Large intestine (tissue), 3 donors: ENCODE measurements at regions not wholly inside any gene's neighbourhood (a gene's known extent, or its start where the extent isn't known, plus 50 kb on each side); places are given as distances from the start of the nearest gene placed in this dataset.

Source experiments
- DNase-seq, 2 donors: peaks; one replicate each; pipeline versions ENCODE4 v3.0.0 to v3.0.0-alpha.2; 2013
- H3K27ac ChIP-seq: one replicate; pipeline ENCODE4 v1.5.1; 2013; ENCODE audit warnings: low read length
- H3K27me3 ChIP-seq: 2 replicates; pipeline ENCODE4 v1.6.1; 2013; ENCODE audit warnings: low read length; ENCODE audit not compliant: control insufficient read depth, insufficient read depth
- H3K36me3 ChIP-seq: 2 replicates; pipeline ENCODE4 v1.6.1; 2013; ENCODE audit warnings: low read length; ENCODE audit not compliant: control insufficient read depth, insufficient read depth
- H3K4me1 ChIP-seq: one replicate; pipeline ENCODE4 v1.6.1; 2013; ENCODE audit warnings: low read length; ENCODE audit not compliant: control insufficient read depth, insufficient read depth
- H3K4me3 ChIP-seq: one replicate; pipeline ENCODE4 v1.5.1; 2013; ENCODE audit warnings: low read length
- H3K9me3 ChIP-seq: one replicate; pipeline ENCODE4 v1.6.1; 2013; ENCODE audit warnings: mild to moderate bottlenecking, low read depth, low read length, moderate library complexity; ENCODE audit not compliant: control insufficient read depth
- WGBS: methylation state at CpG from one replicate; pipeline ENCODE4 v1.1.5; 2013; ENCODE audit warnings: low lambda C conversion rate; ENCODE audit not compliant: insufficient coverage; 5-methylcytosine and 5-hydroxymethylcytosine counted together

GRCh38 chr11:32313477-32313876 lies 121.9 kb downstream of the WT1 start:
- DNase-seq = no peak
- H3K36me3 ChIP-seq = no peaks in the 10 kb centered on the region
- no peak overlapping the region for H3K4me3 ChIP-seq
- no peaks in the 10 kb centered on the region for H3K4me1 ChIP-seq
- WGBS = 80% methylated on average over 1 of the region's 6 CpGs
- H3K9me3 ChIP-seq = no peaks in the 10 kb centered on the region
- H3K27ac ChIP-seq = no peak overlapping the region
- H3K27me3 ChIP-seq = peaks cover 6% of the 10 kb centered on the region

GRCh38 chr11:32315121-32315520 lies 120.2 kb downstream of the WT1 start:
- peaks cover 6% of the 10 kb centered on the region for H3K27me3 ChIP-seq
- H3K27ac ChIP-seq = no peak overlapping the region
- WGBS = no CpG with 5 or more reads among the region's 4 CpGs
- no peak for DNase-seq
- no peak overlapping the region for H3K4me3 ChIP-seq
- H3K9me3 ChIP-seq = no peaks in the 10 kb centered on the region
- H3K36me3 ChIP-seq = no peaks in the 10 kb centered on the region
- H3K4me1 ChIP-seq = no peaks in the 10 kb centered on the region

GRCh38 chr11:32316232-32316631 lies 119.1 kb downstream of the WT1 start:
- H3K27me3 ChIP-seq = peaks cover 6% of the 10 kb centered on the region
- no peaks in the 10 kb centered on the region for H3K36me3 ChIP-seq
- H3K4me1 ChIP-seq = no peaks in the 10 kb centered on the region
- no peak overlapping the region for H3K27ac ChIP-seq
- WGBS = no CpG with 5 or more reads among the region's 3 CpGs
- H3K9me3 ChIP-seq = no peaks in the 10 kb centered on the region
- no peak overlapping the region for H3K4me3 ChIP-seq
- DNase-seq = no peak

- Histone ChIP-seq H3K36me3 (no peaks in the 10 kb centered on the region), H3K27me3 (peaks cover 3% of the 10 kb centered on the region), H3K4me1 (no peaks in the 10 kb centered on the region), H3K4me3 (no peak overlapping the region), H3K27ac (no peak overlapping the region), H3K9me3 (no peaks in the 10 kb centered on the region)
- no peak for DNase-seq
- 45% methylated on average over 2 of the region's 4 CpGs for WGBS
These were observed 118.3 kb downstream of the WT1 start for GRCh38 chr11:32316858-32317642.

GRCh38 chr11:32317643-32318042 lies 117.7 kb downstream of the WT1 start:
- H3K27me3 ChIP-seq = no peaks in the 10 kb centered on the region
- no CpG with 5 or more reads among the region's 1 CpG for WGBS
- no peak overlapping the region for H3K4me3 ChIP-seq
- no peak for DNase-seq
- no peak overlapping the region for H3K27ac ChIP-seq
- H3K4me1 ChIP-seq = no peaks in the 10 kb centered on the region
- no peaks in the 10 kb centered on the region for H3K36me3 ChIP-seq
- H3K9me3 ChIP-seq = no peaks in the 10 kb centered on the region

- H3K27me3 ChIP-seq = no peaks in the 10 kb centered on the region
- no peak for DNase-seq
- H3K4me3 ChIP-seq = no peak overlapping the region
- WGBS = no CpG with 5 or more reads among the region's 5 CpGs
- H3K4me1 ChIP-seq = no peaks in the 10 kb centered on the region
- no peak overlapping the region for H3K27ac ChIP-seq
- H3K36me3 ChIP-seq = no peaks in the 10 kb centered on the region
- H3K9me3 ChIP-seq = no peaks in the 10 kb centered on the region
These were observed 117.0 kb downstream of the WT1 start for GRCh38 chr11:32318071-32319055.

- 0% methylated on average over 2 of the region's 3 CpGs for WGBS
- no peaks in the 10 kb centered on the region for H3K4me1 ChIP-seq
- no peaks in the 10 kb centered on the region for H3K9me3 ChIP-seq
- no peak overlapping the region for H3K4me3 ChIP-seq
- no peaks in the 10 kb centered on the region for H3K36me3 ChIP-seq
- H3K27me3 ChIP-seq = no peaks in the 10 kb centered on the region
- H3K27ac ChIP-seq = no peak overlapping the region
- no peak for DNase-seq
These were observed 111.6 kb downstream of the WT1 start for GRCh38 chr11:32323814-32324130.

GRCh38 chr11:32325187-32325586 lies 110.2 kb downstream of the WT1 start:
- Histone ChIP-seq H3K36me3 (no peaks in the 10 kb centered on the region), H3K4me1 (no peaks in the 10 kb centered on the region), H3K27ac (no peak overlapping the region), H3K27me3 (no peaks in the 10 kb centered on the region), H3K4me3 (no peak overlapping the region), H3K9me3 (no peaks in the 10 kb centered on the region)
- DNase-seq = no peak
- WGBS = 80% methylated on average over 1 of the region's 3 CpGs

GRCh38 chr11:32325725-32326124 lies 109.6 kb downstream of the WT1 start:
- H3K4me1 ChIP-seq = no peaks in the 10 kb centered on the region
- no peak overlapping the region for H3K27ac ChIP-seq
- no peak overlapping the region for H3K4me3 ChIP-seq
- no CpG with 5 or more reads among the region's 2 CpGs for WGBS
- no peaks in the 10 kb centered on the region for H3K9me3 ChIP-seq
- no peaks in the 10 kb centered on the region for H3K36me3 ChIP-seq
- no peaks in the 10 kb centered on the region for H3K27me3 ChIP-seq
- no peak for DNase-seq

- H3K27me3 ChIP-seq = peaks cover 7% of the 10 kb centered on the region
- no peak overlapping the region for H3K27ac ChIP-seq
- no peaks in the 10 kb centered on the region for H3K36me3 ChIP-seq
- no peaks in the 10 kb centered on the region for H3K4me1 ChIP-seq
- DNase-seq = no peak
- no CpG with 5 or more reads among the region's 3 CpGs for WGBS
- no peaks in the 10 kb centered on the region for H3K9me3 ChIP-seq
- H3K4me3 ChIP-seq = no peak overlapping the region
These were observed 108.8 kb downstream of the WT1 start for GRCh38 chr11:32326522-32326921.
